ENCODE measurements at regions not wholly inside any gene's neighbourhood (a gene's known extent, or its start where the extent isn't known, plus 50 kb on each side); places are given as distances from the start of the nearest gene placed in this dataset.

GRCh38 chr13:47136504-47136941 lies 239.7 kb upstream of the HTR2A start:
- Histone ChIP-seq H3K27me3 (no peaks in the 10 kb centered on the region), H3K36me3 (no peaks in the 10 kb centered on the region), H3K4me3 (no peak overlapping the region), H3K27ac (no peak overlapping the region), H3K4me1 (no peaks in the 10 kb centered on the region), H3K9me3 (no peaks in the 10 kb centered on the region)
- TF ChIP-seq CTCF (IDR thresholded peaks at IDR 0.05) = no peak
- no peak for DNase-seq (ENCODE audit: low spot score in 2 of 2)
- intact Hi-C loops (cut with DNase I) = no loop called here

GRCh38 chr13:47135800-47136503 lies 239.1 kb upstream of the HTR2A start:
- no peaks in the 10 kb centered on the region for H3K27me3 ChIP-seq
- intact Hi-C loops (cut with DNase I) = no loop called here
- TF ChIP-seq CTCF (IDR thresholded peaks at IDR 0.05) = no peak

GRCh38 chr13:47134939-47135489 lies 238.2 kb upstream of the HTR2A start:
- intact Hi-C loops (cut with DNase I) = no loop called here
- DNase-seq (ENCODE audit: low spot score in 2 of 2) = no peak
- Histone ChIP-seq H3K27me3 (no peaks in the 10 kb centered on the region), H3K9me3 (no peaks in the 10 kb centered on the region), H3K4me1 (no peaks in the 10 kb centered on the region), H3K27ac (no peak overlapping the region), H3K36me3 (no peaks in the 10 kb centered on the region), H3K4me3 (no peak overlapping the region)
- no peak for TF ChIP-seq CTCF (IDR thresholded peaks at IDR 0.05)

More at GRCh38 chr13:47135800-47136503, 239.1 kb upstream of the HTR2A start:
- no peak for DNase-seq (ENCODE audit: low spot score in 2 of 2)
- no peak overlapping the region for H3K4me3 ChIP-seq
- no peaks in the 10 kb centered on the region for H3K36me3 ChIP-seq
- no peak overlapping the region for H3K27ac ChIP-seq
- no peaks in the 10 kb centered on the region for H3K4me1 ChIP-seq
- H3K9me3 ChIP-seq = no peaks in the 10 kb centered on the region

- Histone ChIP-seq H3K36me3 (no peaks in the 10 kb centered on the region), H3K27ac (no peak overlapping the region), H3K4me1 (no peaks in the 10 kb centered on the region), H3K4me3 (no peak overlapping the region), H3K9me3 (no peaks in the 10 kb centered on the region), H3K27me3 (no peaks in the 10 kb centered on the region)
- no peak for DNase-seq (ENCODE audit: low spot score in 2 of 2)
- TF ChIP-seq CTCF (IDR thresholded peaks at IDR 0.05) = no peak
- intact Hi-C loops (cut with DNase I) = no loop called here
Measured at GRCh38 chr13:47133011-47133445, 236.2 kb upstream of the HTR2A start.

GRCh38 chr13:47129461-47129860 lies 232.6 kb upstream of the HTR2A start:
- H3K27ac ChIP-seq = no peak overlapping the region
- no peaks in the 10 kb centered on the region for H3K4me1 ChIP-seq
- no peak overlapping the region for H3K4me3 ChIP-seq
- intact Hi-C loops (cut with DNase I) = no loop called here
- no peaks in the 10 kb centered on the region for H3K36me3 ChIP-seq
- H3K9me3 ChIP-seq = no peaks in the 10 kb centered on the region
- DNase-seq (ENCODE audit: low spot score in 2 of 2) = no peak
- no peak for TF ChIP-seq CTCF (IDR thresholded peaks at IDR 0.05)
- H3K27me3 ChIP-seq = no peaks in the 10 kb centered on the region
